Keratinocyte (primary cell): ENCODE measurements at regions not wholly inside any gene's neighbourhood (a gene's known extent, or its start where the extent isn't known, plus 50 kb on each side); places are given as distances from the start of the nearest gene placed in this dataset.

ENCODE experiments used
- DNase-seq: peaks from one replicate; pipeline ENCODE4 v3.0.0-alpha.2; 2011; ENCODE audit warnings: low read depth, missing footprints, low spot score
- FAIRE-seq: peaks from 2 replicates; lab custom pipeline; 2011; peaks lifted over from hg19 to GRCh38; lab: Jason Lieb, UNC
- H2AFZ ChIP-seq: 2 replicates; pipeline ENCODE4 v1.6.0; 2012; ENCODE audit warnings: low read length, control low read depth, inconsistent platforms; ENCODE audit not compliant: control insufficient read depth
- H3K27ac ChIP-seq: 2 replicates; pipeline ENCODE4 v1.5.1; 2011; ENCODE audit warnings: low read length; ENCODE audit not compliant: control insufficient read depth, insufficient read depth
- H3K27me3 ChIP-seq: 3 replicates; pipeline ENCODE4 v1.6.0; 2011; ENCODE audit warnings: low read length; ENCODE audit not compliant: control insufficient read depth, insufficient read depth; ENCODE audit errors: extremely low read depth
- H3K36me3 ChIP-seq, 2 experiments: 2 replicates in 1 of 2; 3 replicates in 1 of 2; pipeline ENCODE4 v1.5.1; 2011; ENCODE audit warnings: low read length in 2 of 2, mild to moderate bottlenecking in 1 of 2; ENCODE audit not compliant: control insufficient read depth in 2 of 2, insufficient read depth in 2 of 2; ENCODE audit errors: extremely low read depth in 1 of 2
- H3K4me1 ChIP-seq: 3 replicates; pipeline ENCODE4 v1.5.1; 2011; ENCODE audit warnings: low read length; ENCODE audit not compliant: control insufficient read depth, insufficient read depth; ENCODE audit errors: extremely low read depth
- H3K4me2 ChIP-seq: 3 replicates; pipeline ENCODE4 v1.6.0; 2011; ENCODE audit warnings: low read depth, low read length; ENCODE audit not compliant: control insufficient read depth, insufficient read depth; ENCODE audit errors: extremely low read depth
- H3K4me3 ChIP-seq, 3 experiments: fragments of 200-600 bp in 1 of 3; sonication (generic) in 1 of 3; 2 replicates in 2 of 3; 3 replicates in 1 of 3; pipeline ENCODE4 v1.5.1; 2011 to 2016; ENCODE audit warnings: low read length in 3 of 3, mild to moderate bottlenecking in 3 of 3, control low read depth in 2 of 3, inconsistent platforms in 1 of 3, low read depth in 1 of 3, mixed read lengths in 1 of 3, mixed run types in 1 of 3, moderate library complexity in 1 of 3; ENCODE audit not compliant: control insufficient read depth in 2 of 3, insufficient read depth in 2 of 3; ENCODE audit errors: extremely low read depth in 1 of 3
- H3K79me2 ChIP-seq: 2 replicates; pipeline ENCODE4 v1.6.0; 2012; ENCODE audit warnings: low read length; ENCODE audit not compliant: control insufficient read depth, insufficient read depth
- H3K9ac ChIP-seq: 3 replicates; pipeline ENCODE4 v1.6.0; 2011; ENCODE audit warnings: low read length; ENCODE audit not compliant: control insufficient read depth, insufficient read depth; ENCODE audit errors: extremely low read depth
- H3K9me1 ChIP-seq: 3 replicates; pipeline ENCODE4 v1.6.0; 2011; ENCODE audit warnings: low read length; ENCODE audit not compliant: control insufficient read depth, insufficient read depth; ENCODE audit errors: extremely low read depth
- H3K9me3 ChIP-seq: 2 replicates; pipeline ENCODE4 v1.5.1; 2012; ENCODE audit warnings: low read depth, low read length; ENCODE audit not compliant: control insufficient read depth
- H4K20me1 ChIP-seq: 3 replicates; pipeline ENCODE4 v1.6.0; 2011; ENCODE audit warnings: low read length; ENCODE audit not compliant: control insufficient read depth, insufficient read depth; ENCODE audit errors: extremely low read depth
- CTCF ChIP-seq, 3 experiments: IDR thresholded peaks in 1 of 3; conservative IDR thresholded peaks in 1 of 3; optimal IDR thresholded peaks in 1 of 3; 2 replicates in 2 of 3; 3 replicates in 1 of 3; pipeline versions ENCODE3 to v1.5.1; 2011; ENCODE audit warnings: low read length in 3 of 3, mild to moderate bottlenecking in 3 of 3, moderate library complexity in 2 of 3, control low read depth in 1 of 3, inconsistent platforms in 1 of 3; ENCODE audit not compliant: insufficient read depth in 2 of 3; ENCODE audit errors: extremely low read depth in 1 of 3
- EZH2 ChIP-seq: IDR thresholded peaks from one replicate; pipeline ENCODE4 v1.6.1; 2012; ENCODE audit warnings: inconsistent platforms, mild to moderate bottlenecking, low read length, moderate library complexity
- dilution Hi-C: fragments of 300-500 bp; cut with MboI; formaldehyde crosslinking; loops from one replicate; pipeline ENCODE4 v1.7.0; 2020; ENCODE audit warnings: low sequenced_read_pairs; ENCODE audit not compliant: extremely low pct_ligation_motif_present

GRCh38 chr2:221133941-221134340 is 438.2 kb downstream of the EPHA4 start:
- Histone ChIP-seq H3K4me1 (no peaks in the 10 kb centered on the region), H3K9me3 (no peaks in the 10 kb centered on the region), H3K36me3 (no peaks in the 10 kb centered on the region), H3K27ac (no peak overlapping the region), H4K20me1 (no peaks in the 10 kb centered on the region), H3K79me2 (no peaks in the 10 kb centered on the region), H3K9me1 (no peaks in the 10 kb centered on the region), H3K9ac (no peak overlapping the region), H2AFZ (peak overlapping the region; percentile 16), H3K4me2 (no peak overlapping the region), H3K4me3 (no peak overlapping the region), H3K27me3 (no peaks in the 10 kb centered on the region)
- DNase-seq (no peak), FAIRE-seq (no peak)
- no peak for TF ChIP-seq CTCF (optimal IDR thresholded peaks at IDR 0.05 in 1 of 3, IDR thresholded peaks at IDR 0.05 in 1 of 3, conservative IDR thresholded peaks at IDR 0.05 in 1 of 3; ENCODE audit: extremely low read depth in 1 of 3, insufficient read depth in 2 of 3, low read length in 3 of 3)
- TF ChIP-seq EZH2: no peak
- dilution Hi-C loops: no loop called here

GRCh38 chr2:221134718-221135117 is 437.4 kb downstream of the EPHA4 start:
- Histone ChIP-seq H3K9me3 (no peaks in the 10 kb centered on the region), H3K9ac (no peak overlapping the region), H3K9me1 (no peaks in the 10 kb centered on the region), H4K20me1 (no peaks in the 10 kb centered on the region), H3K27ac (no peak overlapping the region), H3K27me3 (no peaks in the 10 kb centered on the region), H3K4me2 (no peak overlapping the region), H3K36me3 (no peaks in the 10 kb centered on the region), H3K79me2 (no peaks in the 10 kb centered on the region), H3K4me1 (no peaks in the 10 kb centered on the region), H2AFZ (no peak overlapping the region), H3K4me3 (no peak overlapping the region)
- TF ChIP-seq EZH2 (no peak), CTCF (optimal IDR thresholded peaks at IDR 0.05 in 1 of 3, IDR thresholded peaks at IDR 0.05 in 1 of 3, conservative IDR thresholded peaks at IDR 0.05 in 1 of 3; ENCODE audit: extremely low read depth in 1 of 3, insufficient read depth in 2 of 3, low read length in 3 of 3) (no peak)
- dilution Hi-C loops: no loop called here
- FAIRE-seq: no peak
- no peak for DNase-seq
